GM12878 (cell line): ENCODE measurements at regions not wholly inside any gene's neighbourhood (a gene's known extent, or its start where the extent isn't known, plus 50 kb on each side); places are given as distances from the start of the nearest gene placed in this dataset.

Source experiments
- RELB ChIP-seq: fragments of 450-650 bp; IDR thresholded peaks from 2 replicates; pipeline ENCODE4 v1.6.1; 2017; ENCODE audit warnings: low read depth, mild to moderate bottlenecking, moderate library complexity
- REST ChIP-seq: IDR thresholded peaks from 2 replicates; pipeline ENCODE4 v1.6.1; 2012; ENCODE audit warnings: mild to moderate bottlenecking, low read depth, low read length
- ZBTB11 ChIP-seq: fragments of 450-650 bp; formaldehyde crosslinking; IDR thresholded peaks from 2 replicates; pipeline ENCODE4 v1.5.0; 2022; ENCODE audit warnings: mild to moderate bottlenecking, missing genetic modification characterization
- ZNF274 ChIP-seq: IDR thresholded peaks from one replicate; pipeline ENCODE4 v1.8.0; 2011; ENCODE audit not compliant: insufficient read length, insufficient read depth
- ZNF687 ChIP-seq: fragments of 450-650 bp; IDR thresholded peaks from 2 replicates; pipeline ENCODE4 v1.6.1; 2017; ENCODE audit warnings: mild to moderate bottlenecking, moderate library complexity

GRCh38 chr2:140057928-140058327 is 1277.7 kb upstream of the NXPH2 start (continued):
- TF ChIP-seq REST: no peak
- no peak for TF ChIP-seq ZNF687
- no peak for TF ChIP-seq ZNF274
- no peak for TF ChIP-seq RELB
- TF ChIP-seq ZBTB11 (CRISPR knock-in tag): no peak
